ENCODE measurements at regions not wholly inside any gene's neighbourhood (a gene's known extent, or its start where the extent isn't known, plus 50 kb on each side); places are given as distances from the start of the nearest gene placed in this dataset.

GRCh38 chr4:147068564-147068963 lies 122.9 kb upstream of the TTC29 start:
- TF ChIP-seq, protein P1, sequence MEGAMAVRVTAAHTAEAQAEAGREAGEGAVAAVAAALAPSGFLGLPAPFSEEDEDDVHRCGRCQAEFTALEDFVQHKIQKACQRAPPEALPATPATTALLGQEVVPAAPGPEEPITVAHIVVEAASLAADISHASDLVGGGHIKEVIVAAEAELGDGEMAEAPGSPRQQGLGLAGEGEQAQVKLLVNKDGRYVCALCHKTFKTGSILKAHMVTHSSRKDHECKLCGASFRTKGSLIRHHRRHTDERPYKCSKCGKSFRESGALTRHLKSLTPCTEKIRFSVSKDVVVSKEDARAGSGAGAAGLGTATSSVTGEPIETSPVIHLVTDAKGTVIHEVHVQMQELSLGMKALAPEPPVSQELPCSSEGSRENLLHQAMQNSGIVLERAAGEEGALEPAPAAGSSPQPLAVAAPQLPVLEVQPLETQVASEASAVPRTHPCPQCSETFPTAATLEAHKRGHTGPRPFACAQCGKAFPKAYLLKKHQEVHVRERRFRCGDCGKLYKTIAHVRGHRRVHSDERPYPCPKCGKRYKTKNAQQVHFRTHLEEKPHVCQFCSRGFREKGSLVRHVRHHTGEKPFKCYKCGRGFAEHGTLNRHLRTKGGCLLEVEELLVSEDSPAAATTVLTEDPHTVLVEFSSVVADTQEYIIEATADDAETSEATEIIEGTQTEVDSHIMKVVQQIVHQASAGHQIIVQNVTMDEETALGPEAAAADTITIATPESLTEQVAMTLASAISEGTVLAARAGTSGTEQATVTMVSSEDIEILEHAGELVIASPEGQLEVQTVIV (CRISPR knock-in tag; IDR thresholded peaks at IDR 0.05; ENCODE audit: borderline replicate concordance) = no peak
- TF ChIP-seq ZNF592 (IDR thresholded peaks at IDR 0.05) (no peak), PRDM10 (IDR thresholded peaks at IDR 0.05; ENCODE audit: partially characterized antibody) (no peak), TAF1 (IDR thresholded peaks at IDR 0.05; ENCODE audit: control insufficient read depth, extremely low read depth, insufficient read depth, low read length, severe bottlenecking) (no peak)
- TF ChIP-seq, protein P2, sequence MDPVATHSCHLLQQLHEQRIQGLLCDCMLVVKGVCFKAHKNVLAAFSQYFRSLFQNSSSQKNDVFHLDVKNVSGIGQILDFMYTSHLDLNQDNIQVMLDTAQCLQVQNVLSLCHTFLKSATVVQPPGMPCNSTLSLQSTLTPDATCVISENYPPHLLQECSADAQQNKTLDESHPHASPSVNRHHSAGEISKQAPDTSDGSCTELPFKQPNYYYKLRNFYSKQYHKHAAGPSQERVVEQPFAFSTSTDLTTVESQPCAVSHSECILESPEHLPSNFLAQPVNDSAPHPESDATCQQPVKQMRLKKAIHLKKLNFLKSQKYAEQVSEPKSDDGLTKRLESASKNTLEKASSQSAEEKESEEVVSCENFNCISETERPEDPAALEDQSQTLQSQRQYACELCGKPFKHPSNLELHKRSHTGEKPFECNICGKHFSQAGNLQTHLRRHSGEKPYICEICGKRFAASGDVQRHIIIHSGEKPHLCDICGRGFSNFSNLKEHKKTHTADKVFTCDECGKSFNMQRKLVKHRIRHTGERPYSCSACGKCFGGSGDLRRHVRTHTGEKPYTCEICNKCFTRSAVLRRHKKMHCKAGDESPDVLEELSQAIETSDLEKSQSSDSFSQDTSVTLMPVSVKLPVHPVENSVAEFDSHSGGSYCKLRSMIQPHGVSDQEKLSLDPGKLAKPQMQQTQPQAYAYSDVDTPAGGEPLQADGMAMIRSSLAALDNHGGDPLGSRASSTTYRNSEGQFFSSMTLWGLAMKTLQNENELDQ (CRISPR knock-in tag; IDR thresholded peaks at IDR 0.05; ENCODE audit: borderline replicate concordance) = no peak
